Superior temporal gyrus (tissue), 1 donor: ENCODE measurements at regions not wholly inside any gene's neighbourhood (a gene's known extent, or its start where the extent isn't known, plus 50 kb on each side); places are given as distances from the start of the nearest gene placed in this dataset.
"Not testable (repeated sequence)": the region's sequence is repeated elsewhere in the genome, so short reads cannot be mapped to it uniquely, and the experiment has no call there.

ENCODE experiments used
- DNase-seq: peaks from one replicate; pipeline ENCODE4 v3.0.0-alpha.2; 2016; ENCODE audit errors: extremely low spot score

- no peak for DNase-seq
These were observed 338.0 kb upstream of the KIAA1217 start for GRCh38 chr10:23870651-23871610.

DNA sequence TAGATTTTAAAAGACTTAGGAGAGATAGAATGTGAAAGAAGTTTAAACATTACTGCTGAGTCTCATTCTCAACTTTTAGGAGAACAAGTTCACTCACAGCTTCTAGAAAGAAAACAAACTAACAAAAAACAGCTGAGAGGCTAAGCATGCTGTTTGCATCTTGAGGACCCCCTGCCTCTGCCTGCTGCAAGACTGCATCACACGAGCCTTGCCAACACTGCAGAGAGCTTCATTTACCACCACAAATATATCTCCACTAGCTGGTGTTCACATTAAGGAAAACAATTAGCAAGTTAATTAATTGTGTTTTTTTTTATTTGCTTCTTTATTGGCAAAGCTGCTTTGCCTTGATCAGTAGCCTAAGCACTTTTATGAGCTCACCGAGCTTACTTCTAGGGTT is 336.6 kb upstream of the KIAA1217 start:
- no peak for DNase-seq

GRCh38 chr10:23877791-23878320 is 331.1 kb upstream of the KIAA1217 start:
- no peak for DNase-seq

DNA sequence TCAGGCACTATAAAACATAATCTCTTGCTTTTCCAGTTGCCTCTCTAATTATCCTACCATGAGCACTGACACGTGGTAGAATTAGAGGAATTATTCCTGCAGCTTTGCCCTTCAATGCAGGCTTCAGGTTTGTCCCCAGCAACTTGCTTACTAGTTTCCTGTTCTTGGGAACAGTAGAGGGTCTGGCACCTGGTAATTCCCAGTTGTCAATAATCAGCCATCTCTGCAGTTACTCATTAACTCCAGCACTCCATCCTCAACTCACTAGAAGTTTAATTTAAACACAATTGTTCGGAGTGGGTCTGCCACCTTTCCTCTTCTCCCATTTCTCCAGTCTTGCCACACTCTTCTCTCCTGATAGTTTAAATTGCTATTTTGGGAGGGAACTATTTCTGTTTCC is 324.3 kb upstream of the KIAA1217 start:
- peak; percentile 4 for DNase-seq

- DNase-seq = peak; percentile 9
These were observed 323.1 kb upstream of the KIAA1217 start for GRCh38 chr10:23885853-23886252.

DNA sequence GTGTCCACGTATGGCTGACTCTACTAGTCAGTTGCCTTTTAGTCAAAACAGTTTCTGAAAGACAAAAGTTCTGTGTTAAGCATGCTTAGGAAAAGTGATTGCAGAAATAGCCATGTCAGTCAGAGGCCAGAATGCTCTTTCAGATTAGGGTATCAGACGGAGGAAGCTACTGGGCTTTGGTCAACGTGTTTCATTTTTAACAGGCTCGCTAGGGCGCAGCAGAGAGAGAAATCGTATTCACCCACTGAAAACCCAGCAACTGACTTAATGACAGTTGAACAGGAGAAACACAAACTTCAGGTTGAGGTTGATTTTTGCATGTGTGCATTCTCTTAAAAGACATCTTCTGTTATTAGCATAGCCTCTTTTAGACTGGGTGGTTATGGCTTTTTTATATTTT is 322.6 kb upstream of the KIAA1217 start:
- peak; percentile 10 for DNase-seq

- no peak for DNase-seq
These were observed 317.6 kb upstream of the KIAA1217 start for GRCh38 chr10:23891301-23891700.

DNA sequence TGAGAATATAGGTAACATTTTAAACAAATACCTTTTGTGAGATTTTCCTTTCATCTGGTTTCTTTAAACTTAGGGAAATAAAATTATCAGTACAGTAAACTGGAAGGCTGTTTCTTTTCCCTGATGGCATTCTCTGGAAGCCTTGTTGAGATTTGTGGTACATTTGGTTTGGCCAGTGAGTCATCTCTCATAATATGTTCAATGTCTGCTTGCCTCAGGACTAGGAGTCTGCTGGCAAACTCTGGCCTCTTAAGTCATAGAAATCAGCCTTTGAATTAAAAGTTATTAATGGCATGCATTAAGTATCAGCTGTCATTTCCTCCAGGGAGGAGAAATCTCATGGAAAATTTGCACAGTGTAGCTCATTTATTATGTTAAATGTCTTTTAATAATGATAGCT is 316.6 kb upstream of the KIAA1217 start:
- DNase-seq = no peak

- DNase-seq = no peak
These were observed 311.7 kb upstream of the KIAA1217 start for GRCh38 chr10:23897267-23897666.

- DNase-seq = no peak
These were observed 311.1 kb upstream of the KIAA1217 start for GRCh38 chr10:23897861-23898260.

- DNase-seq = no peak
These were observed 309.8 kb upstream of the KIAA1217 start for GRCh38 chr10:23899166-23899565.

- DNase-seq = no peak
These were observed 298.6 kb upstream of the KIAA1217 start for GRCh38 chr10:23910291-23910690.

GRCh38 chr10:23912884-23913404 is 296.0 kb upstream of the KIAA1217 start:
- no peak for DNase-seq

GRCh38 chr10:23914641-23915040 is 294.3 kb upstream of the KIAA1217 start:
- no peak for DNase-seq

DNA sequence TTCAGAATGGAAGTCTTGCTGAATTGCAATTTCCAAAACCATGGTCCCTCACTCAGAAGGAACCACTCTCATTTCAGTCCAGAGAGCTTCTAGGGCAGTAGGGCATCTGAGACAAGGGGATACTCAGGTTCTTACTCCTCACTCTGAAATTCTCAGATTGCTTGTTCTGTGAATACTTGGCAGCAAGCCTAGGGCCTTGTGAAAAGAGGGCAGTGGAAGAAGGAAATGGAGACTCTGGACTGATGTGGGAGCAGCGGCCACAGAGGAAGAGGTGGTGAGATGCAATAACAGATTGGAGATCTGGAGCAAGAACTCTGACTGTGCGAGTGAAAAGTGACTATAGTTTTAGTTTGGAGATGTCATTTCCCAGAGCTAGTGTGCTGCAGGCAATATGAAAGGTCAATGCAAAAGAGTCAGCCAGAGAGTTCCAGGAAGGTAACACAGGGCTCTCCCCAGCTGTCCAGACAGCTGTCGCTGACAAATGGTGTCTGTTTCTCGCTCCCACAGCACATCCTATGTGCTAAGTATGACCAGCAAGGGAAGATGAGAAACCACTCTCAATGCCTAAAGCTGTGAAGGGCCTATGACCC is 291.6 kb upstream of the KIAA1217 start:
- DNase-seq = no peak

- DNase-seq = no peak
These were observed 290.7 kb upstream of the KIAA1217 start for GRCh38 chr10:23918090-23918723.

DNA sequence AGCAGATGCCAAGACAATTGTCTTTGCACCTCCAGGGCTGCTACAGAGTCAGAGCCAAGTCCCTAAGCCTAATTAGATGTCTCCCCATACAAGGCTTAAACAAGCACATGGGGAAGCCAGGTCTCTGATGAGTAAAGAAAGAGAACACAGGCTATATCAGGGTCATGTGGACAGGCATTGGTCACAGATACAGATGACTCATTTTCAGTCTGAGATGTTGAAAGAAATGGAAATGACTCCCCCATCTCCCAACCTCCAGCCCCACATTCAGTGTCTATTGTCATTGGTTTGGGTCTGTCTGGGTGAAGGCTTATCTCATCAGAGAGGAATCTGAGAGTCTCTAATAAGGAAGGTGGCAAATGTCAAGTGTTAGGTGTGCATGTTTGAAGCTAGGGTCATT is 290.1 kb upstream of the KIAA1217 start:
- no peak for DNase-seq

GRCh38 chr10:23927576-23928325 is 281.2 kb upstream of the KIAA1217 start:
- no peak for DNase-seq

- not testable (repeated sequence) for DNase-seq
These were observed 274.9 kb upstream of the KIAA1217 start for GRCh38 chr10:23934023-23934422.

DNA sequence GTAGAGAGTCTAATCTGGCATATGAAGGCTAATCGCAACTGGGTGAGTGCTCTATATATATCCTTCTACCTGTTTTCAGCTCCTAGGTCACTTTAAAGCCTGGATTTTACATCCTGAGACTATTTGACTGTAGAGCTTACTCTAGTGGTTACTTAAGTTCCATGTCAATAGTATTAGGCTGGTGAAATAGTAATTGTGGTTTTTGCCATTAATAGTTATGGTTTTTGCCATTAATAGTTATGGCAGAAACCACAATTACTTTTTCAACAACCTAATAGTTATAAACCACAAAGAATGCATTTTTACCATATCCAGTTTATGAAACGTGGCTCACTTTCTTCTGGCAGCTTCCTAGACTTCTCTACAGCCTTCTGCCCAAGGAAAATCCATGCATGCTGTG is 263.1 kb upstream of the KIAA1217 start:
- no peak for DNase-seq

GRCh38 chr10:23951841-23952240 is 257.1 kb upstream of the KIAA1217 start:
- no peak for DNase-seq
